ENCODE measurements at regions not wholly inside any gene's neighbourhood (a gene's known extent, or its start where the extent isn't known, plus 50 kb on each side); places are given as distances from the start of the nearest gene placed in this dataset.
"Not testable (repeated sequence)": the region's sequence is repeated elsewhere in the genome, so short reads cannot be mapped to it uniquely, and the experiment has no call there.

GRCh38 chr14:106475214-106475613 is 948.8 kb downstream of the TMEM121 start:
- not testable (repeated sequence) for H3K4me3 ChIP-seq (ENCODE audit: low read depth in 1 of 2, low read length in 2 of 2); H3K27me3 ChIP-seq (ENCODE audit: control insufficient read depth in 1 of 2, insufficient read depth in 2 of 2, low read length in 2 of 2); H3K9me3 ChIP-seq (ENCODE audit: control insufficient read depth in 2 of 2, insufficient read depth in 1 of 2, low read depth in 1 of 2, low read length in 1 of 2); H3K36me3 ChIP-seq (ENCODE audit: control insufficient read depth in 2 of 2, insufficient read depth in 2 of 2, low read length in 1 of 2); H3K27ac ChIP-seq (ENCODE audit: low read depth in 2 of 2, low read length in 1 of 2); H3K4me1 ChIP-seq (ENCODE audit: control insufficient read depth in 2 of 2, insufficient read depth in 2 of 2, low read length in 1 of 2)
- WGBS, 2 donors = 55 to 63% methylated on average over 3 of the region's 3 CpGs

GRCh38 chr14:106477600-106477999 is 951.2 kb downstream of the TMEM121 start:
- not testable (repeated sequence) for H3K27me3 ChIP-seq (ENCODE audit: control insufficient read depth in 1 of 2, insufficient read depth in 2 of 2, low read length in 2 of 2); H3K9me3 ChIP-seq (ENCODE audit: control insufficient read depth in 2 of 2, insufficient read depth in 1 of 2, low read depth in 1 of 2, low read length in 1 of 2); H3K4me1 ChIP-seq (ENCODE audit: control insufficient read depth in 2 of 2, insufficient read depth in 2 of 2, low read length in 1 of 2); H3K27ac ChIP-seq (ENCODE audit: low read depth in 2 of 2, low read length in 1 of 2); H3K36me3 ChIP-seq (ENCODE audit: control insufficient read depth in 2 of 2, insufficient read depth in 2 of 2, low read length in 1 of 2); H3K4me3 ChIP-seq (ENCODE audit: low read depth in 1 of 2, low read length in 2 of 2)
- no CpG with 5 or more reads among the region's 4 CpGs for WGBS, 2 donors

GRCh38 chr14:106480287-106480686 is 953.9 kb downstream of the TMEM121 start:
- WGBS, 2 donors = no CpG with 5 or more reads among the region's 34 CpGs

GRCh38 chr14:106482213-106482612 is 955.8 kb downstream of the TMEM121 start:
- 82% methylated on average over 10 of the region's 45 CpGs; no CpG with 5 or more reads in 1 of the 2 donors for WGBS, 2 donors
- H3K27me3 ChIP-seq (ENCODE audit: control insufficient read depth in 1 of 2, insufficient read depth in 2 of 2, low read length in 2 of 2); H3K27ac ChIP-seq (ENCODE audit: low read depth in 2 of 2, low read length in 1 of 2); H3K9me3 ChIP-seq (ENCODE audit: control insufficient read depth in 2 of 2, insufficient read depth in 1 of 2, low read depth in 1 of 2, low read length in 1 of 2); H3K4me3 ChIP-seq (ENCODE audit: low read depth in 1 of 2, low read length in 2 of 2); H3K36me3 ChIP-seq (ENCODE audit: control insufficient read depth in 2 of 2, insufficient read depth in 2 of 2, low read length in 1 of 2); H3K4me1 ChIP-seq (ENCODE audit: control insufficient read depth in 2 of 2, insufficient read depth in 2 of 2, low read length in 1 of 2): not testable (repeated sequence)

More at GRCh38 chr14:106480287-106480686, 953.9 kb downstream of the TMEM121 start:
- H3K4me3 ChIP-seq (ENCODE audit: low read depth in 1 of 2, low read length in 2 of 2); H3K9me3 ChIP-seq (ENCODE audit: control insufficient read depth in 2 of 2, insufficient read depth in 1 of 2, low read depth in 1 of 2, low read length in 1 of 2); H3K36me3 ChIP-seq (ENCODE audit: control insufficient read depth in 2 of 2, insufficient read depth in 2 of 2, low read length in 1 of 2); H3K27me3 ChIP-seq (ENCODE audit: control insufficient read depth in 1 of 2, insufficient read depth in 2 of 2, low read length in 2 of 2); H3K4me1 ChIP-seq (ENCODE audit: control insufficient read depth in 2 of 2, insufficient read depth in 2 of 2, low read length in 1 of 2); H3K27ac ChIP-seq (ENCODE audit: low read depth in 2 of 2, low read length in 1 of 2): not testable (repeated sequence)

- Histone ChIP-seq H3K9me3 (ENCODE audit: control insufficient read depth in 2 of 2, insufficient read depth in 1 of 2, low read depth in 1 of 2, low read length in 1 of 2) (peaks cover 0 to 10% of the 10 kb centered on the region in 2 donors), H3K4me1 (ENCODE audit: control insufficient read depth in 2 of 2, insufficient read depth in 2 of 2, low read length in 1 of 2) (no peaks in the 10 kb centered on the region), H3K36me3 (ENCODE audit: control insufficient read depth in 2 of 2, insufficient read depth in 2 of 2, low read length in 1 of 2) (no peaks in the 10 kb centered on the region), H3K4me3 (ENCODE audit: low read depth in 1 of 2, low read length in 2 of 2) (no peak overlapping the region), H3K27ac (ENCODE audit: low read depth in 2 of 2, low read length in 1 of 2) (no peak overlapping the region), H3K27me3 (ENCODE audit: control insufficient read depth in 1 of 2, insufficient read depth in 2 of 2, low read length in 2 of 2) (no peaks in the 10 kb centered on the region)
- WGBS, 2 donors = 52 to 60% methylated on average over 2 of the region's 2 CpGs
Observed at GRCh38 chr14:106487600-106487999, 961.2 kb downstream of the TMEM121 start.

- Histone ChIP-seq H3K27me3 (ENCODE audit: control insufficient read depth in 1 of 2, insufficient read depth in 2 of 2, low read length in 2 of 2) (no peaks in the 10 kb centered on the region), H3K9me3 (ENCODE audit: control insufficient read depth in 2 of 2, insufficient read depth in 1 of 2, low read depth in 1 of 2, low read length in 1 of 2) (peaks cover 0 to 10% of the 10 kb centered on the region in 2 donors), H3K4me1 (ENCODE audit: control insufficient read depth in 2 of 2, insufficient read depth in 2 of 2, low read length in 1 of 2) (no peaks in the 10 kb centered on the region), H3K27ac (ENCODE audit: low read depth in 2 of 2, low read length in 1 of 2) (no peak overlapping the region), H3K36me3 (ENCODE audit: control insufficient read depth in 2 of 2, insufficient read depth in 2 of 2, low read length in 1 of 2) (no peaks in the 10 kb centered on the region), H3K4me3 (ENCODE audit: low read depth in 1 of 2, low read length in 2 of 2) (no peak overlapping the region)
- 51 to 70% methylated on average over 1 of the region's 1 CpG for WGBS, 2 donors
Observed at GRCh38 chr14:106488291-106488690, 961.9 kb downstream of the TMEM121 start.

GRCh38 chr14:106489112-106489881 is 962.9 kb downstream of the TMEM121 start:
- Histone ChIP-seq H3K27ac (ENCODE audit: low read depth in 2 of 2, low read length in 1 of 2) (no peak overlapping the region), H3K9me3 (ENCODE audit: control insufficient read depth in 2 of 2, insufficient read depth in 1 of 2, low read depth in 1 of 2, low read length in 1 of 2) (peaks cover 0 to 10% of the 10 kb centered on the region in 2 donors), H3K4me3 (ENCODE audit: low read depth in 1 of 2, low read length in 2 of 2) (no peak overlapping the region), H3K4me1 (ENCODE audit: control insufficient read depth in 2 of 2, insufficient read depth in 2 of 2, low read length in 1 of 2) (no peaks in the 10 kb centered on the region), H3K36me3 (ENCODE audit: control insufficient read depth in 2 of 2, insufficient read depth in 2 of 2, low read length in 1 of 2) (no peaks in the 10 kb centered on the region), H3K27me3 (ENCODE audit: control insufficient read depth in 1 of 2, insufficient read depth in 2 of 2, low read length in 2 of 2) (no peaks in the 10 kb centered on the region)
- WGBS, 2 donors = 55 to 57% methylated on average over 8 of the region's 8 CpGs

- WGBS, 2 donors = 69 to 73% methylated on average over 5 of the region's 5 CpGs
- no peak overlapping the region for H3K4me3 ChIP-seq (ENCODE audit: low read depth in 1 of 2, low read length in 2 of 2)
- peaks cover 0 to 10% of the 10 kb centered on the region in 2 donors for H3K9me3 ChIP-seq (ENCODE audit: control insufficient read depth in 2 of 2, insufficient read depth in 1 of 2, low read depth in 1 of 2, low read length in 1 of 2)
- H3K27ac ChIP-seq (ENCODE audit: low read depth in 2 of 2, low read length in 1 of 2) = no peak overlapping the region
- no peaks in the 10 kb centered on the region for H3K27me3 ChIP-seq (ENCODE audit: control insufficient read depth in 1 of 2, insufficient read depth in 2 of 2, low read length in 2 of 2)
- H3K36me3 ChIP-seq (ENCODE audit: control insufficient read depth in 2 of 2, insufficient read depth in 2 of 2, low read length in 1 of 2) = no peaks in the 10 kb centered on the region
- H3K4me1 ChIP-seq (ENCODE audit: control insufficient read depth in 2 of 2, insufficient read depth in 2 of 2, low read length in 1 of 2) = no peaks in the 10 kb centered on the region
Observed at GRCh38 chr14:106490442-106490841, 964.1 kb downstream of the TMEM121 start.

GRCh38 chr14:106491851-106492250 is 965.5 kb downstream of the TMEM121 start:
- no peaks in the 10 kb centered on the region for H3K4me1 ChIP-seq (ENCODE audit: control insufficient read depth in 2 of 2, insufficient read depth in 2 of 2, low read length in 1 of 2)
- no peaks in the 10 kb centered on the region for H3K36me3 ChIP-seq (ENCODE audit: control insufficient read depth in 2 of 2, insufficient read depth in 2 of 2, low read length in 1 of 2)
- no peaks in the 10 kb centered on the region for H3K27me3 ChIP-seq (ENCODE audit: control insufficient read depth in 1 of 2, insufficient read depth in 2 of 2, low read length in 2 of 2)
- peaks cover 0 to 10% of the 10 kb centered on the region in 2 donors for H3K9me3 ChIP-seq (ENCODE audit: control insufficient read depth in 2 of 2, insufficient read depth in 1 of 2, low read depth in 1 of 2, low read length in 1 of 2)
- H3K4me3 ChIP-seq (ENCODE audit: low read depth in 1 of 2, low read length in 2 of 2) = no peak overlapping the region
- H3K27ac ChIP-seq (ENCODE audit: low read depth in 2 of 2, low read length in 1 of 2) = no peak overlapping the region
- 68 to 77% methylated on average over 9 of the region's 9 CpGs for WGBS, 2 donors
